ENCODE measurements at regions not wholly inside any gene's neighbourhood (a gene's known extent, or its start where the extent isn't known, plus 50 kb on each side); places are given as distances from the start of the nearest gene placed in this dataset.

- TF ChIP-seq, protein P1, sequence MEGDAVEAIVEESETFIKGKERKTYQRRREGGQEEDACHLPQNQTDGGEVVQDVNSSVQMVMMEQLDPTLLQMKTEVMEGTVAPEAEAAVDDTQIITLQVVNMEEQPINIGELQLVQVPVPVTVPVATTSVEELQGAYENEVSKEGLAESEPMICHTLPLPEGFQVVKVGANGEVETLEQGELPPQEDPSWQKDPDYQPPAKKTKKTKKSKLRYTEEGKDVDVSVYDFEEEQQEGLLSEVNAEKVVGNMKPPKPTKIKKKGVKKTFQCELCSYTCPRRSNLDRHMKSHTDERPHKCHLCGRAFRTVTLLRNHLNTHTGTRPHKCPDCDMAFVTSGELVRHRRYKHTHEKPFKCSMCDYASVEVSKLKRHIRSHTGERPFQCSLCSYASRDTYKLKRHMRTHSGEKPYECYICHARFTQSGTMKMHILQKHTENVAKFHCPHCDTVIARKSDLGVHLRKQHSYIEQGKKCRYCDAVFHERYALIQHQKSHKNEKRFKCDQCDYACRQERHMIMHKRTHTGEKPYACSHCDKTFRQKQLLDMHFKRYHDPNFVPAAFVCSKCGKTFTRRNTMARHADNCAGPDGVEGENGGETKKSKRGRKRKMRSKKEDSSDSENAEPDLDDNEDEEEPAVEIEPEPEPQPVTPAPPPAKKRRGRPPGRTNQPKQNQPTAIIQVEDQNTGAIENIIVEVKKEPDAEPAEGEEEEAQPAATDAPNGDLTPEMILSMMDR (IDR thresholded peaks at IDR 0.05), result no peak
These were observed 565.5 kb upstream of the IGFBP3 start for GRCh38 chr7:46486256-46487206.

DNA sequence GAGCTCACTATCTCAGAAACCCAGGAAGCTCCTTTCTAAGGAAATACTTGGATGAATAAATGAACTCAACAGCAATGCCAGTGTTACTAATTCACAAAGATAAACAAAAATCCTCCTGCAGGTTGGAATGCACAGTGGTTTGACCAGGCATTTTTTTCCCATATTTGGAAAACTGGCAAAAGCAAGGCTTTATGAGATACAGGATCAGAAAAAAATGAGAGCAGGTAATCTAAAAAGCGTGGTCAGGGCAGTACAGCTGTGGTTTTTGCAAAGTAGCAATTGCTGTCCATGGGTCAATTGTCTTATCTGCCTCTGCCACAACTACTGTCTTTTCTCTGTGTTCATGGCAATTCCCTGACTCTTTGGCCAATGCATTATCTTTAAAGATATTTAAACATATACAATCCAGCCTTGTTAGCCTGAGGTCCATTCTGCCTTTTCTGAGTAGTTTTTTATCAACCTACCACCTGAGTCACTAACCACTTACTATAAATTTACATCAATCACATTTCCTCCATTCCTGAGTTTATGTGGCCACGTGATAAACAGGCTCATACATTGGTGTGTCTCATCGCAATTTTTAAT lies 564.5 kb upstream of the IGFBP3 start:
- TF ChIP-seq, protein P1 (IDR thresholded peaks at IDR 0.05), result no peak

DNA sequence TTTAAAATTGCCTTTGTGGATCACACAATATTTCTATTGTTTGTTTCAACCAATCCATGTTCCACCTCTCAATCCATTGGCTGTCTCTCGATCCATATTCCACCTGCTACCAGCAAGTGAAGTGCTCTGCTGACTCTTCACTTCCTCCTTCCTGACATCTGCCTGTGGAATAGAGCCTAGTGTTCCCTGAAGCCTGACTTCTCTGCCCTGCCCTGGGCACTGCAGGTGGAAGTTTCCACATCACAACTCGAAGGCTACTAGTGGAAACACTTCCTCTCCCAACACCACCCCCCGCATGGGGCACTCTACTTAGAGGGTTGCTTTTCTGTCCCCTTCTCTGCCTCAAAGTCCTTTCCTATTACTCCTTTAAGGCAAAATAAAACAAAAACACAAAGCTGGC lies 563.8 kb upstream of the IGFBP3 start:
- TF ChIP-seq, protein P1 (IDR thresholded peaks at IDR 0.05), result no peak

DNA sequence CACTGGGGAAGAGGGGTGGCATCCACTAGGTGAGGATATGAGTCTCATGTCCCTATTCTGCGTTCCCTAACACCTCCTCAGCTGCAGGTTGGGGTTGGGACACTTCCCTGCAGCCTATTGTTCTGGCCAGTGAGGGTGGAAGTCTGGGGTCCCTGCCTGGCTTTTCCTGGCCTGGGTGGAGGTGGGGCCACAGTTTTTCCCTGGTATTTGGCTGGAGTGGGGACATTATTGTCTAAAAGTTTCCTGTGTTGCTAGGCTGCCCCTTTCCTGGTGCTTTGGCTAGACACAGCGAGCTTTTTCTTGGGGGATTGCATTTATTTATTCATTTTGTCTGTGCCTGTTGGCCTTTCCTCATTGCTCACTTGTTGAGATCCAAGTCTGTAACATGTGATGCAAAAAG lies 559.5 kb upstream of the IGFBP3 start:
- TF ChIP-seq, protein P1 (IDR thresholded peaks at IDR 0.05), result no peak

DNA sequence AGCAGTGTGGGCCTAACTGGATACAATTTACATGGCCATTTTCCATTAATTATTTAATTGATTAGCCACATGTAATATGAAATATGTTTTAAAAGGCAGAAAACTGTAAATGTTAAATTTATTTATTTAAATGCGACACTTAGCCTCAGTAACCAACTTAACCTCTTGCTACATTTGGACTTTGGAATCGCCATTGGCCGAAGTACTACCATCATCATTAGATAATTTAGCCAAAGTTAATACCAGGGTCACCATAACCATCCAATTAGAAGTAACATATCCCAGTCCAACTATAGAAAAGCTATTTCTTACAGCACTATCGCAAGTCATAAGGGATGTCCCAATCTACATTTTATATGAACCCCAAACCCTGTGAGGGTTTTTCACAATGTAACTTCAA lies 558.6 kb upstream of the IGFBP3 start:
- TF ChIP-seq, protein P1 (IDR thresholded peaks at IDR 0.05), result no peak

- TF ChIP-seq, protein P1 (IDR thresholded peaks at IDR 0.05), result no peak
These were observed 557.0 kb upstream of the IGFBP3 start for GRCh38 chr7:46478046-46478445.

DNA sequence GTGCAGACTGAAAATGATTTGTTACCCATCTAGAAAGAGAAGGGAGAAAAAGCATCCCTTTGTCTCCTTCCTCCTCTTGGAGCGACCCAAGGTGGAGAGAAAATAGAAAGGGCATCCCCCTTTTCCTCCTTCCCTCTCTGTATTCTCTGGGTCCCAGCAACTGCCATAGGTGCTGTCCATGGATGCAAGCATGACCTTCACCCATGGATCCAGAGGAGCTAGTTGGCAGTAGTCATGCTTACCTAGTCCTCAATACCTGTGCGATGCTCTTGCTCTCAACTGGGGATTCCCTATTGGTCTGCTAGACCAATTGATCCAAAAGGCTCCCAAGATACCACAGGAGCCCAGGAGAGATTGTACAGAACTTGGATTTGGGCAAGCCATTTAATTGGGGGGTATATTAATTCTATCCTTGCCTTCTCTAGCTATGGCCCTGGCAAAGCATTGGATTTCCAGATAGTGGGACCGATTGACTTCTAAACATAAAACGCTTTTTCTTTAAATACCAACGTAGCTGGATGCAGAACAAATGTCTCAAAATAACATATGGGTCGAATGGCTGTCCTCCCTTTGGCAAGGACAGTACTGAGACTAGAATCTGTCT lies 547.8 kb upstream of the IGFBP3 start:
- TF ChIP-seq, protein P1 (IDR thresholded peaks at IDR 0.05), result no peak

Data from LNCAP (cell line).